ENCODE measurements at regions not wholly inside any gene's neighbourhood (a gene's known extent, or its start where the extent isn't known, plus 50 kb on each side); places are given as distances from the start of the nearest gene placed in this dataset.

DNA sequence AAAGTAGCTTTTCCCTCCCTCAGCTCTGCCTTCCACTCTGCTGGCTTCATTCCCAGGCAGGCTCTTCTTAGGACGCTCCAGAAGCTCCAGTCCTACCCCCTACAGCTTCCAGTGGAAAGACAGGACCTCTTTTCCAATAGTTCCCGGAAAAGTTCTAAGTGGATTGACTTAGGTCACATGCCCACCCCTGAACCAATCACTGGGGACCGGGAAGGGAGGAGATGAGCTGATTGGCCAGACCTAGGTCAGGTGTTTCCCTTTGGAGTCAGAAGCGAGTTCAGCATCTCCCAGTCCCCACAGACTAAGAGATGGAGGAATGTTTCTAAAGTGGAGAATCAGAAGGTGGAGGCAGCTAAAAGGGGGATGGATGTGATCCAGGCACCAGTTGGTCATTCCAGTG is 62.9 kb upstream of the KCNG1 start:
- Histone ChIP-seq H3K4me1 (ENCODE audit: control insufficient read depth, extremely low read depth, insufficient read depth, low read length) (no peaks in the 10 kb centered on the region), H3K4me3 (ENCODE audit: control insufficient read depth in 2 of 3, extremely low read depth in 1 of 3, insufficient read depth in 2 of 3, low read depth in 1 of 3, low read length in 3 of 3) (no peak overlapping the region), H3K9me3 (ENCODE audit: control insufficient read depth, low read depth, low read length) (no peaks in the 10 kb centered on the region), H3K4me2 (ENCODE audit: control insufficient read depth, extremely low read depth, insufficient read depth, low read depth, low read length) (no peak overlapping the region), H2AFZ (ENCODE audit: control insufficient read depth, low read length) (no peak overlapping the region), H3K27me3 (ENCODE audit: control insufficient read depth, extremely low read depth, insufficient read depth, low read length) (peaks cover 29% of the 10 kb centered on the region), H3K79me2 (ENCODE audit: control insufficient read depth, insufficient read depth, low read length) (no peaks in the 10 kb centered on the region), H3K9ac (ENCODE audit: control insufficient read depth, extremely low read depth, insufficient read depth, low read length) (no peak overlapping the region), H3K9me1 (ENCODE audit: control insufficient read depth, extremely low read depth, insufficient read depth, low read length) (no peaks in the 10 kb centered on the region), H3K36me3 (ENCODE audit: control insufficient read depth in 2 of 2, extremely low read depth in 1 of 2, insufficient read depth in 2 of 2, low read length in 2 of 2) (no peaks in the 10 kb centered on the region), H3K27ac (ENCODE audit: control insufficient read depth, insufficient read depth, low read length) (no peak overlapping the region), H4K20me1 (ENCODE audit: control insufficient read depth, extremely low read depth, insufficient read depth, low read length) (no peaks in the 10 kb centered on the region)
- DNase-seq (ENCODE audit: low read depth, low spot score) (no peak), FAIRE-seq (no peak)
- TF ChIP-seq, protein P1, sequence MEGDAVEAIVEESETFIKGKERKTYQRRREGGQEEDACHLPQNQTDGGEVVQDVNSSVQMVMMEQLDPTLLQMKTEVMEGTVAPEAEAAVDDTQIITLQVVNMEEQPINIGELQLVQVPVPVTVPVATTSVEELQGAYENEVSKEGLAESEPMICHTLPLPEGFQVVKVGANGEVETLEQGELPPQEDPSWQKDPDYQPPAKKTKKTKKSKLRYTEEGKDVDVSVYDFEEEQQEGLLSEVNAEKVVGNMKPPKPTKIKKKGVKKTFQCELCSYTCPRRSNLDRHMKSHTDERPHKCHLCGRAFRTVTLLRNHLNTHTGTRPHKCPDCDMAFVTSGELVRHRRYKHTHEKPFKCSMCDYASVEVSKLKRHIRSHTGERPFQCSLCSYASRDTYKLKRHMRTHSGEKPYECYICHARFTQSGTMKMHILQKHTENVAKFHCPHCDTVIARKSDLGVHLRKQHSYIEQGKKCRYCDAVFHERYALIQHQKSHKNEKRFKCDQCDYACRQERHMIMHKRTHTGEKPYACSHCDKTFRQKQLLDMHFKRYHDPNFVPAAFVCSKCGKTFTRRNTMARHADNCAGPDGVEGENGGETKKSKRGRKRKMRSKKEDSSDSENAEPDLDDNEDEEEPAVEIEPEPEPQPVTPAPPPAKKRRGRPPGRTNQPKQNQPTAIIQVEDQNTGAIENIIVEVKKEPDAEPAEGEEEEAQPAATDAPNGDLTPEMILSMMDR (optimal IDR thresholded peaks at IDR 0.05 in 1 of 3, IDR thresholded peaks at IDR 0.05 in 1 of 3, conservative IDR thresholded peaks at IDR 0.05 in 1 of 3; ENCODE audit: extremely low read depth in 1 of 3, insufficient read depth in 2 of 3, low read length in 3 of 3), result no peak
- no peak for TF ChIP-seq EZH2 (IDR thresholded peaks at IDR 0.05; ENCODE audit: low read length)
- dilution Hi-C loops (cut with MboI; ENCODE audit: extremely low pct_ligation_motif_present, low sequenced_read_pairs), result no loop called here

GRCh38 chr20:51084593-51085377 is 61.9 kb upstream of the KCNG1 start:
- dilution Hi-C loops (cut with MboI; ENCODE audit: extremely low pct_ligation_motif_present, low sequenced_read_pairs), result no loop called here
- H3K4me1 ChIP-seq (ENCODE audit: control insufficient read depth, extremely low read depth, insufficient read depth, low read length), result no peaks in the 10 kb centered on the region
- DNase-seq (ENCODE audit: low read depth, low spot score) (no peak), FAIRE-seq (no peak)
- H3K9ac ChIP-seq (ENCODE audit: control insufficient read depth, extremely low read depth, insufficient read depth, low read length), result no peak overlapping the region
- H2AFZ ChIP-seq (ENCODE audit: control insufficient read depth, low read length), result no peak overlapping the region
- no peaks in the 10 kb centered on the region for H3K9me1 ChIP-seq (ENCODE audit: control insufficient read depth, extremely low read depth, insufficient read depth, low read length)
- H3K9me3 ChIP-seq (ENCODE audit: control insufficient read depth, low read depth, low read length), result no peaks in the 10 kb centered on the region
- H3K36me3 ChIP-seq (ENCODE audit: control insufficient read depth in 2 of 2, extremely low read depth in 1 of 2, insufficient read depth in 2 of 2, low read length in 2 of 2), result no peaks in the 10 kb centered on the region
- no peak overlapping the region for H3K4me2 ChIP-seq (ENCODE audit: control insufficient read depth, extremely low read depth, insufficient read depth, low read depth, low read length)
- H4K20me1 ChIP-seq (ENCODE audit: control insufficient read depth, extremely low read depth, insufficient read depth, low read length), result no peaks in the 10 kb centered on the region
- no peaks in the 10 kb centered on the region for H3K79me2 ChIP-seq (ENCODE audit: control insufficient read depth, insufficient read depth, low read length)
- TF ChIP-seq, protein P1 (optimal IDR thresholded peaks at IDR 0.05 in 1 of 3, IDR thresholded peaks at IDR 0.05 in 1 of 3, conservative IDR thresholded peaks at IDR 0.05 in 1 of 3; ENCODE audit: extremely low read depth in 1 of 3, insufficient read depth in 2 of 3, low read length in 3 of 3), result no peak
- TF ChIP-seq EZH2 (IDR thresholded peaks at IDR 0.05; ENCODE audit: low read length), result no peak
- no peak overlapping the region for H3K27ac ChIP-seq (ENCODE audit: control insufficient read depth, insufficient read depth, low read length)
- H3K4me3 ChIP-seq (ENCODE audit: control insufficient read depth in 2 of 3, extremely low read depth in 1 of 3, insufficient read depth in 2 of 3, low read depth in 1 of 3, low read length in 3 of 3), result no peak overlapping the region
- peaks cover 23% of the 10 kb centered on the region for H3K27me3 ChIP-seq (ENCODE audit: control insufficient read depth, extremely low read depth, insufficient read depth, low read length)
